ENCODE measurements at regions not wholly inside any gene's neighbourhood (a gene's known extent, or its start where the extent isn't known, plus 50 kb on each side); places are given as distances from the start of the nearest gene placed in this dataset.

- ChIA-PET CTCF (no interaction called here), POLR2A (no interaction called here)
- Histone ChIP-seq H3K4me1 (ENCODE audit: control extremely low read depth in 1 of 4, control insufficient read depth in 4 of 4, insufficient read depth in 4 of 4, low read length in 3 of 4) (no peaks in the 10 kb centered on the region), H3K27me3 (replicated peaks in 2 of 5; ENCODE audit: control insufficient read depth in 4 of 5, insufficient read depth in 5 of 5, low read length in 4 of 5) (no peaks in the 10 kb centered on the region), H3K36me3 (ENCODE audit: control insufficient read depth in 4 of 4, insufficient read depth in 4 of 4, low read length in 3 of 4) (no peaks in the 10 kb centered on the region), H3K4me3 (ENCODE audit: control insufficient read depth in 1 of 7, extremely low read depth in 1 of 7, insufficient read depth in 4 of 7, low read depth in 2 of 7, low read length in 6 of 7) (no peak overlapping the region), H3K9me3 (ENCODE audit: control extremely low read depth in 1 of 5, control insufficient read depth in 4 of 5, insufficient read depth in 2 of 5, low read depth in 1 of 5, low read length in 4 of 5) (no peaks in the 10 kb centered on the region), H3K27ac (ENCODE audit: insufficient read depth in 1 of 2, low read depth in 1 of 2, low read length in 2 of 2, poor library complexity in 1 of 2, severe bottlenecking in 2 of 2) (no peak overlapping the region)
- DNase-seq, result no peak
Measured at GRCh38 chr1:172967936-172968335, 82.8 kb downstream of the TNFSF18 start.

- H3K36me3 ChIP-seq (ENCODE audit: control insufficient read depth in 4 of 4, insufficient read depth in 4 of 4, low read length in 3 of 4), result no peaks in the 10 kb centered on the region
- H3K27me3 ChIP-seq (replicated peaks in 2 of 5; ENCODE audit: control insufficient read depth in 4 of 5, insufficient read depth in 5 of 5, low read length in 4 of 5), result no peaks in the 10 kb centered on the region
- no peaks in the 10 kb centered on the region for H3K4me1 ChIP-seq (ENCODE audit: control extremely low read depth in 1 of 4, control insufficient read depth in 4 of 4, insufficient read depth in 4 of 4, low read length in 3 of 4)
- no peak overlapping the region for H3K4me3 ChIP-seq (ENCODE audit: control insufficient read depth in 1 of 7, extremely low read depth in 1 of 7, insufficient read depth in 4 of 7, low read depth in 2 of 7, low read length in 6 of 7)
- POLR2A ChIA-PET, result no interaction called here
- no peak overlapping the region for H3K27ac ChIP-seq (ENCODE audit: insufficient read depth in 1 of 2, low read depth in 1 of 2, low read length in 2 of 2, poor library complexity in 1 of 2, severe bottlenecking in 2 of 2)
- no peak for DNase-seq
- CTCF ChIA-PET, result no interaction called here
- H3K9me3 ChIP-seq (ENCODE audit: control extremely low read depth in 1 of 5, control insufficient read depth in 4 of 5, insufficient read depth in 2 of 5, low read depth in 1 of 5, low read length in 4 of 5), result no peaks in the 10 kb centered on the region
Measured at GRCh38 chr1:172969611-172970010, 81.1 kb downstream of the TNFSF18 start.

- POLR2A ChIA-PET, result no interaction called here
- CTCF ChIA-PET, result no interaction called here
- DNase-seq, result no peak
- no CpG with 5 or more reads among the region's 1 CpG for WGBS (ENCODE audit: insufficient coverage)
- Histone ChIP-seq H3K4me3 (ENCODE audit: control insufficient read depth in 1 of 7, extremely low read depth in 1 of 7, insufficient read depth in 4 of 7, low read depth in 2 of 7, low read length in 6 of 7) (no peak overlapping the region), H3K27ac (ENCODE audit: insufficient read depth in 1 of 2, low read depth in 1 of 2, low read length in 2 of 2, poor library complexity in 1 of 2, severe bottlenecking in 2 of 2) (no peak overlapping the region), H3K4me1 (ENCODE audit: control extremely low read depth in 1 of 4, control insufficient read depth in 4 of 4, insufficient read depth in 4 of 4, low read length in 3 of 4) (no peaks in the 10 kb centered on the region), H3K9me3 (ENCODE audit: control extremely low read depth in 1 of 5, control insufficient read depth in 4 of 5, insufficient read depth in 2 of 5, low read depth in 1 of 5, low read length in 4 of 5) (no peaks in the 10 kb centered on the region), H3K27me3 (replicated peaks in 2 of 5; ENCODE audit: control insufficient read depth in 4 of 5, insufficient read depth in 5 of 5, low read length in 4 of 5) (no peaks in the 10 kb centered on the region), H3K36me3 (ENCODE audit: control insufficient read depth in 4 of 4, insufficient read depth in 4 of 4, low read length in 3 of 4) (no peaks in the 10 kb centered on the region)
Measured at GRCh38 chr1:172970186-172970585, 80.6 kb downstream of the TNFSF18 start.

GRCh38 chr1:172971241-172971640, 79.5 kb downstream of the TNFSF18 start:
- no peaks in the 10 kb centered on the region for H3K36me3 ChIP-seq (ENCODE audit: control insufficient read depth in 4 of 4, insufficient read depth in 4 of 4, low read length in 3 of 4)
- POLR2A ChIA-PET, result interaction anchor here (0.6 kb wide), 1 partner anchor 193 kb away, joined by 3 read pairs; no protein-coding TSS in a partner anchor
- CTCF ChIA-PET, result interaction anchor here (0.6 kb wide), 1 partner anchor 247 kb away, joined by 3 read pairs; no protein-coding TSS in a partner anchor
- no peaks in the 10 kb centered on the region for H3K27me3 ChIP-seq (replicated peaks in 2 of 5; ENCODE audit: control insufficient read depth in 4 of 5, insufficient read depth in 5 of 5, low read length in 4 of 5)
- H3K4me1 ChIP-seq (ENCODE audit: control extremely low read depth in 1 of 4, control insufficient read depth in 4 of 4, insufficient read depth in 4 of 4, low read length in 3 of 4), result no peaks in the 10 kb centered on the region
- DNase-seq, result no peak
- 100% methylated on average over 1 of the region's 4 CpGs for WGBS (ENCODE audit: insufficient coverage)
- H3K9me3 ChIP-seq (ENCODE audit: control extremely low read depth in 1 of 5, control insufficient read depth in 4 of 5, insufficient read depth in 2 of 5, low read depth in 1 of 5, low read length in 4 of 5), result no peaks in the 10 kb centered on the region
- no peak overlapping the region for H3K27ac ChIP-seq (ENCODE audit: insufficient read depth in 1 of 2, low read depth in 1 of 2, low read length in 2 of 2, poor library complexity in 1 of 2, severe bottlenecking in 2 of 2)
- no peak overlapping the region for H3K4me3 ChIP-seq (ENCODE audit: control insufficient read depth in 1 of 7, extremely low read depth in 1 of 7, insufficient read depth in 4 of 7, low read depth in 2 of 7, low read length in 6 of 7)

GRCh38 chr1:172972258-172972657, 78.5 kb downstream of the TNFSF18 start:
- WGBS (ENCODE audit: insufficient coverage), result 100% methylated on average over 1 of the region's 2 CpGs
- no peaks in the 10 kb centered on the region for H3K36me3 ChIP-seq (ENCODE audit: control insufficient read depth in 4 of 4, insufficient read depth in 4 of 4, low read length in 3 of 4)
- H3K4me3 ChIP-seq (ENCODE audit: control insufficient read depth in 1 of 7, extremely low read depth in 1 of 7, insufficient read depth in 4 of 7, low read depth in 2 of 7, low read length in 6 of 7), result no peak overlapping the region
- CTCF ChIA-PET, result no interaction called here
- no peak for DNase-seq
- no peaks in the 10 kb centered on the region for H3K9me3 ChIP-seq (ENCODE audit: control extremely low read depth in 1 of 5, control insufficient read depth in 4 of 5, insufficient read depth in 2 of 5, low read depth in 1 of 5, low read length in 4 of 5)
- POLR2A ChIA-PET, result no interaction called here
- no peaks in the 10 kb centered on the region for H3K4me1 ChIP-seq (ENCODE audit: control extremely low read depth in 1 of 4, control insufficient read depth in 4 of 4, insufficient read depth in 4 of 4, low read length in 3 of 4)
- no peak overlapping the region for H3K27ac ChIP-seq (ENCODE audit: insufficient read depth in 1 of 2, low read depth in 1 of 2, low read length in 2 of 2, poor library complexity in 1 of 2, severe bottlenecking in 2 of 2)
- H3K27me3 ChIP-seq (replicated peaks in 2 of 5; ENCODE audit: control insufficient read depth in 4 of 5, insufficient read depth in 5 of 5, low read length in 4 of 5), result no peaks in the 10 kb centered on the region

GRCh38 chr1:172973424-172973823, 77.3 kb downstream of the TNFSF18 start:
- H3K27ac ChIP-seq (ENCODE audit: insufficient read depth in 1 of 2, low read depth in 1 of 2, low read length in 2 of 2, poor library complexity in 1 of 2, severe bottlenecking in 2 of 2), result no peak overlapping the region
- no CpG with 5 or more reads among the region's 4 CpGs for WGBS (ENCODE audit: insufficient coverage)
- no peaks in the 10 kb centered on the region for H3K36me3 ChIP-seq (ENCODE audit: control insufficient read depth in 4 of 4, insufficient read depth in 4 of 4, low read length in 3 of 4)
- ChIA-PET CTCF (interaction anchor here (1.3 kb wide), 1 partner anchor 18 kb away, joined by 3 read pairs; no protein-coding TSS in a partner anchor), POLR2A (no interaction called here)
- H3K27me3 ChIP-seq (replicated peaks in 2 of 5; ENCODE audit: control insufficient read depth in 4 of 5, insufficient read depth in 5 of 5, low read length in 4 of 5), result no peaks in the 10 kb centered on the region
- no peak for DNase-seq
- no peaks in the 10 kb centered on the region for H3K9me3 ChIP-seq (ENCODE audit: control extremely low read depth in 1 of 5, control insufficient read depth in 4 of 5, insufficient read depth in 2 of 5, low read depth in 1 of 5, low read length in 4 of 5)
- H3K4me1 ChIP-seq (ENCODE audit: control extremely low read depth in 1 of 4, control insufficient read depth in 4 of 4, insufficient read depth in 4 of 4, low read length in 3 of 4), result no peaks in the 10 kb centered on the region
- no peak overlapping the region for H3K4me3 ChIP-seq (ENCODE audit: control insufficient read depth in 1 of 7, extremely low read depth in 1 of 7, insufficient read depth in 4 of 7, low read depth in 2 of 7, low read length in 6 of 7)

- no peak overlapping the region for H3K4me3 ChIP-seq (ENCODE audit: control insufficient read depth in 1 of 7, extremely low read depth in 1 of 7, insufficient read depth in 4 of 7, low read depth in 2 of 7, low read length in 6 of 7)
- no peak for DNase-seq
- CTCF ChIA-PET, result no interaction called here
- POLR2A ChIA-PET, result no interaction called here
- H3K27me3 ChIP-seq (replicated peaks in 2 of 5; ENCODE audit: control insufficient read depth in 4 of 5, insufficient read depth in 5 of 5, low read length in 4 of 5), result no peaks in the 10 kb centered on the region
- H3K27ac ChIP-seq (ENCODE audit: insufficient read depth in 1 of 2, low read depth in 1 of 2, low read length in 2 of 2, poor library complexity in 1 of 2, severe bottlenecking in 2 of 2), result no peak overlapping the region
- no peaks in the 10 kb centered on the region for H3K4me1 ChIP-seq (ENCODE audit: control extremely low read depth in 1 of 4, control insufficient read depth in 4 of 4, insufficient read depth in 4 of 4, low read length in 3 of 4)
- H3K36me3 ChIP-seq (ENCODE audit: control insufficient read depth in 4 of 4, insufficient read depth in 4 of 4, low read length in 3 of 4), result no peaks in the 10 kb centered on the region
- 60% methylated on average over 2 of the region's 2 CpGs for WGBS (ENCODE audit: insufficient coverage)
- H3K9me3 ChIP-seq (ENCODE audit: control extremely low read depth in 1 of 5, control insufficient read depth in 4 of 5, insufficient read depth in 2 of 5, low read depth in 1 of 5, low read length in 4 of 5), result no peaks in the 10 kb centered on the region
Measured at GRCh38 chr1:172976222-172977041, 74.3 kb downstream of the TNFSF18 start.
